ENCODE measurements at regions not wholly inside any gene's neighbourhood (a gene's known extent, or its start where the extent isn't known, plus 50 kb on each side); places are given as distances from the start of the nearest gene placed in this dataset.

GRCh38 chr18:24741321-24741720 lies 280.9 kb downstream of the HRH4 start:
- no peaks in the 10 kb centered on the region for H3K9me2 ChIP-seq (replicated peaks; ENCODE audit: insufficient read depth, low read length)

DNA sequence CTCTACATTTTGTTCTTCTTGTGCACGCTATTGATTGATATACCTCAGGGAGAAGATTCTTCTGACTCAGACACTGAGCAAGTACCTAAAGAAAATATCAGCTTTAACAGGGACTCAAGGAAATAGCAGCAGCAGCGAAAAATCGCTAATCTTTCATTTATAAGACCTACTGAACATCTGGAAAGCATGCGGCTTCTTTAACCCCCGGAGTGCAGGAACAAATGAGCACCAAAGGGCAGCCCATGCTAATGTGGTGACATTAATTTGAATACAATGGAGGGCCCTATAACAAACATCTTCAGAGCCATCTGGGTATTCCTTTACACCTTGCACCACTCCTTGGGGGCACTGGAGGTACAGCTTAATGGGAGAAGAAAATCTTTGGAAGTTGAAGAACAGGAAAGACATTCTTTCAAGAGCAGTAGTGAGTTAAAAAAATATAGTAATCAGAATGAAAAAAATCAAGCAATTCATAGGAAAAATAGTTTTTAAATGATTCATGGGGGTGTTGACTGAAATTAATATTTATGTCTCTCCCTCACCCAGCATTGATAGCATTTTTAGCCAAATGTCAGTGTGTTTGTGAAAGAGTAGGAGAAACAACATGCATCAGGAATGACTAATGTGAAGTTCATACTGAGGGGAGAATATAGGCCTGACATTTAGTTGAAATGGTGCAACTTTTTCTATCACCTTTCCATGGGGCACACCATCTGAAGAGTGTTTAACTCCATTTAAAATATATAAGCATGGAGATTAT lies 281.7 kb downstream of the HRH4 start:
- no peak overlapping the region for H3K9ac ChIP-seq (ENCODE audit: low read length)
- no peak overlapping the region for H2AFZ ChIP-seq (ENCODE audit: low read depth, low read length, severe bottlenecking)
- H3K9me2 ChIP-seq (replicated peaks; ENCODE audit: insufficient read depth, low read length), result no peaks in the 10 kb centered on the region
- no peaks in the 10 kb centered on the region for H4K20me1 ChIP-seq (ENCODE audit: low read depth, low read length)
- no peak overlapping the region for H3K4me3 ChIP-seq (ENCODE audit: insufficient read depth, low read length, poor library complexity, severe bottlenecking)
- H3K27ac ChIP-seq (ENCODE audit: low read depth, low read length), result no peak overlapping the region
- no peaks in the 10 kb centered on the region for H3F3A ChIP-seq (ENCODE audit: insufficient read depth)
- no peaks in the 10 kb centered on the region for H3K79me2 ChIP-seq (ENCODE audit: insufficient read depth, low read length)
- no peaks in the 10 kb centered on the region for H3K36me3 ChIP-seq (ENCODE audit: low read length)
- H3K4me2 ChIP-seq (ENCODE audit: low read depth, low read length, poor library complexity, severe bottlenecking), result no peak overlapping the region
- no peaks in the 10 kb centered on the region for H3K27me3 ChIP-seq (ENCODE audit: low read length)
- TF ChIP-seq, protein P1, sequence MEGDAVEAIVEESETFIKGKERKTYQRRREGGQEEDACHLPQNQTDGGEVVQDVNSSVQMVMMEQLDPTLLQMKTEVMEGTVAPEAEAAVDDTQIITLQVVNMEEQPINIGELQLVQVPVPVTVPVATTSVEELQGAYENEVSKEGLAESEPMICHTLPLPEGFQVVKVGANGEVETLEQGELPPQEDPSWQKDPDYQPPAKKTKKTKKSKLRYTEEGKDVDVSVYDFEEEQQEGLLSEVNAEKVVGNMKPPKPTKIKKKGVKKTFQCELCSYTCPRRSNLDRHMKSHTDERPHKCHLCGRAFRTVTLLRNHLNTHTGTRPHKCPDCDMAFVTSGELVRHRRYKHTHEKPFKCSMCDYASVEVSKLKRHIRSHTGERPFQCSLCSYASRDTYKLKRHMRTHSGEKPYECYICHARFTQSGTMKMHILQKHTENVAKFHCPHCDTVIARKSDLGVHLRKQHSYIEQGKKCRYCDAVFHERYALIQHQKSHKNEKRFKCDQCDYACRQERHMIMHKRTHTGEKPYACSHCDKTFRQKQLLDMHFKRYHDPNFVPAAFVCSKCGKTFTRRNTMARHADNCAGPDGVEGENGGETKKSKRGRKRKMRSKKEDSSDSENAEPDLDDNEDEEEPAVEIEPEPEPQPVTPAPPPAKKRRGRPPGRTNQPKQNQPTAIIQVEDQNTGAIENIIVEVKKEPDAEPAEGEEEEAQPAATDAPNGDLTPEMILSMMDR (IDR thresholded peaks at IDR 0.05; ENCODE audit: insufficient read depth, low read length, poor library complexity, severe bottlenecking), result no peak
- no peak for TF ChIP-seq EZH2phosphoT487 (conservative IDR thresholded peaks at IDR 0.05; ENCODE audit: low read length)
- H3K9me3 ChIP-seq (ENCODE audit: insufficient read depth, low read length), result no peaks in the 10 kb centered on the region

More at GRCh38 chr18:24741321-24741720, 280.9 kb downstream of the HRH4 start:
- TF ChIP-seq, protein P1 (IDR thresholded peaks at IDR 0.05; ENCODE audit: insufficient read depth, low read length, poor library complexity, severe bottlenecking), result no peak
- TF ChIP-seq EZH2phosphoT487 (conservative IDR thresholded peaks at IDR 0.05; ENCODE audit: low read length), result no peak
- Histone ChIP-seq H3K36me3 (ENCODE audit: low read length) (no peaks in the 10 kb centered on the region), H4K20me1 (ENCODE audit: low read depth, low read length) (no peaks in the 10 kb centered on the region), H3K79me2 (ENCODE audit: insufficient read depth, low read length) (no peaks in the 10 kb centered on the region), H3K9ac (ENCODE audit: low read length) (no peak overlapping the region), H3K27me3 (ENCODE audit: low read length) (no peaks in the 10 kb centered on the region), H3K9me3 (ENCODE audit: insufficient read depth, low read length) (no peaks in the 10 kb centered on the region), H3F3A (ENCODE audit: insufficient read depth) (no peaks in the 10 kb centered on the region), H3K27ac (ENCODE audit: low read depth, low read length) (no peak overlapping the region), H3K4me3 (ENCODE audit: insufficient read depth, low read length, poor library complexity, severe bottlenecking) (no peak overlapping the region), H2AFZ (ENCODE audit: low read depth, low read length, severe bottlenecking) (no peak overlapping the region), H3K4me2 (ENCODE audit: low read depth, low read length, poor library complexity, severe bottlenecking) (no peak overlapping the region)

DNA sequence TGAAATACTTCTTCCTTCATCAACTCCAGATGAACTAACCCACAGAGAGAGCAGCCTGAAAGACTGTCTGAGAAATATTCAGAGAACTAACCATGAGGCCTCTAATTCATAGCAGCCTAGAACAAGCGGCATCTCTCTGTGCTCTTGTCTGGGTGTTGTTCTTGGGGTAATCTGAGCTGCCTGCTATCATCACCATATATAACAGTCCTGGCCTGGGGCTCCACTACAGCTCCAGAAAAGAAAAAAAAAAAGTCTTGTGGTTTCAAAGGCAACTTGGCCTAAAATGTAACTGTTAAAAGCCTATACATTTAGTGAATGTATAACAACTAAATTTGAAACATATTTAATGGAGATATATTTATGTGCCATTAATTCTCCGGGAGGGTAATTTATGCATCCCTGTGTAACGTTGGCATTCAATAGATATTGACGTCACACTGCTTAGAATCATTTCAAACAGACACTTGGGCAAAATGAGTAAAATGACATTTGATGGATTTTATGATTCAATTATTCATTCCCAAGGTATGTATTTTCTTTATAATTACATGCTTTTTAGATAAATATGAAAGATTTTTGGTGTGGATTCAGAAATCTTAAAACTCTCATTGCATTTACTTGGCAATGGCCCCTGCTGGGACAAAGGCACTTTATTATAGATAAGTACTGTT lies 294.3 kb downstream of the HRH4 start:
- H3K9me2 ChIP-seq (replicated peaks; ENCODE audit: insufficient read depth, low read length), result no peaks in the 10 kb centered on the region
- no peaks in the 10 kb centered on the region for H3K27me3 ChIP-seq (ENCODE audit: low read length)
- H3K9me3 ChIP-seq (ENCODE audit: insufficient read depth, low read length), result no peaks in the 10 kb centered on the region
- H3K4me3 ChIP-seq (ENCODE audit: insufficient read depth, low read length, poor library complexity, severe bottlenecking), result no peak overlapping the region
- H4K20me1 ChIP-seq (ENCODE audit: low read depth, low read length), result no peaks in the 10 kb centered on the region
- H3K79me2 ChIP-seq (ENCODE audit: insufficient read depth, low read length), result no peaks in the 10 kb centered on the region
- H3K36me3 ChIP-seq (ENCODE audit: low read length), result no peaks in the 10 kb centered on the region
- no peaks in the 10 kb centered on the region for H3F3A ChIP-seq (ENCODE audit: insufficient read depth)
- no peak overlapping the region for H2AFZ ChIP-seq (ENCODE audit: low read depth, low read length, severe bottlenecking)
- H3K27ac ChIP-seq (ENCODE audit: low read depth, low read length), result no peak overlapping the region
- H3K9ac ChIP-seq (ENCODE audit: low read length), result no peak overlapping the region
- no peak overlapping the region for H3K4me2 ChIP-seq (ENCODE audit: low read depth, low read length, poor library complexity, severe bottlenecking)
- TF ChIP-seq, protein P1 (IDR thresholded peaks at IDR 0.05; ENCODE audit: insufficient read depth, low read length, poor library complexity, severe bottlenecking), result no peak
- no peak for TF ChIP-seq EZH2phosphoT487 (conservative IDR thresholded peaks at IDR 0.05; ENCODE audit: low read length)
